CD4-positive, alpha-beta memory T cell (primary cell): ENCODE measurements at regions not wholly inside any gene's neighbourhood (a gene's known extent, or its start where the extent isn't known, plus 50 kb on each side); places are given as distances from the start of the nearest gene placed in this dataset.

ENCODE experiments used
- CTCF ChIA-PET: fragments of 350-600 bp; sonication (Branson Sonifier 250); formaldehyde crosslinking; loops from one replicate; lab custom pipeline; 2021; ENCODE audit warnings: inconsistent platforms; ENCODE audit not compliant: partially characterized antibody; lab: Charles Lee
- POLR2A ChIA-PET: fragments of 350-600 bp; sonication (Branson Sonifier 250); formaldehyde crosslinking; loops from one replicate; lab custom pipeline; 2021; ENCODE audit not compliant: partially characterized antibody; lab: Charles Lee
- DNase-seq, 5 donors: peaks; one replicate each; pipeline versions ENCODE4 v3.0.0 to v3.0.0-alpha.2; 2020 to 2022; ENCODE audit warnings: mixed read lengths in 1 of 5
- H3K27ac ChIP-seq: one replicate; pipeline ENCODE4 v1.7.0; 2013; ENCODE audit warnings: low read depth, low read length
- H3K27me3 ChIP-seq: 2 replicates; pipeline ENCODE4 v1.7.0; 2013; ENCODE audit warnings: mild to moderate bottlenecking, low read length, moderate library complexity; ENCODE audit not compliant: insufficient read depth
- H3K36me3 ChIP-seq: 2 replicates; pipeline ENCODE4 v1.7.0; 2013; ENCODE audit warnings: mild to moderate bottlenecking, low read length, moderate library complexity; ENCODE audit not compliant: insufficient read depth
- H3K4me1 ChIP-seq: 2 replicates; pipeline ENCODE4 v1.7.0; 2013; ENCODE audit warnings: mild to moderate bottlenecking, low read length, moderate library complexity; ENCODE audit not compliant: insufficient read depth
- H3K4me3 ChIP-seq, 2 donors: one replicate each; pipeline ENCODE4 v1.7.0; 2013; ENCODE audit warnings: low read length in 2 of 2, mild to moderate bottlenecking in 1 of 2
- H3K9me3 ChIP-seq, 2 donors: one replicate each; pipeline ENCODE4 v1.7.0; 2013; ENCODE audit warnings: low read length in 2 of 2, control low read depth in 1 of 2; ENCODE audit not compliant: control insufficient read depth in 1 of 2
- H3K27ac Mint-ChIP-seq, 7 donors: one replicate each; pipeline ENCODE4 v1.8.0; 2020 to 2021; ENCODE audit warnings: mixed read lengths in 7 of 7, mild to moderate bottlenecking in 6 of 7, inconsistent platforms in 3 of 7, moderate library complexity in 3 of 7
- H3K27me3 Mint-ChIP-seq, 2 donors: one replicate each; pipeline ENCODE4 v1.8.0; 2020 to 2021; ENCODE audit warnings: mixed read lengths in 2 of 2
- H3K36me3 Mint-ChIP-seq, 2 donors: one replicate each; pipeline ENCODE4 v1.8.0; 2020 to 2021; ENCODE audit warnings: mixed read lengths in 2 of 2, inconsistent platforms in 1 of 2, mild to moderate bottlenecking in 1 of 2
- H3K4me1 Mint-ChIP-seq, 4 donors: one replicate each; pipeline ENCODE4 v1.8.0; 2020 to 2021; ENCODE audit warnings: mixed read lengths in 4 of 4, mild to moderate bottlenecking in 1 of 4
- H3K4me3 Mint-ChIP-seq, 8 donors: one replicate each; pipeline ENCODE4 v1.8.0; 2020 to 2021; ENCODE audit warnings: mixed read lengths in 8 of 8, mild to moderate bottlenecking in 7 of 8, moderate library complexity in 6 of 8, inconsistent platforms in 3 of 8
- H3K9me3 Mint-ChIP-seq, 8 donors: one replicate each; pipeline ENCODE4 v1.8.0; 2020 to 2021; ENCODE audit warnings: mixed read lengths in 8 of 8, mild to moderate bottlenecking in 5 of 8, inconsistent platforms in 3 of 8, moderate library complexity in 1 of 8
- intact Hi-C: fragments of 100-400 bp; cut with micrococcal nuclease; formaldehyde crosslinking; loops from one replicate; pipeline ENCODE4 v1.15.1; 2023

DNA sequence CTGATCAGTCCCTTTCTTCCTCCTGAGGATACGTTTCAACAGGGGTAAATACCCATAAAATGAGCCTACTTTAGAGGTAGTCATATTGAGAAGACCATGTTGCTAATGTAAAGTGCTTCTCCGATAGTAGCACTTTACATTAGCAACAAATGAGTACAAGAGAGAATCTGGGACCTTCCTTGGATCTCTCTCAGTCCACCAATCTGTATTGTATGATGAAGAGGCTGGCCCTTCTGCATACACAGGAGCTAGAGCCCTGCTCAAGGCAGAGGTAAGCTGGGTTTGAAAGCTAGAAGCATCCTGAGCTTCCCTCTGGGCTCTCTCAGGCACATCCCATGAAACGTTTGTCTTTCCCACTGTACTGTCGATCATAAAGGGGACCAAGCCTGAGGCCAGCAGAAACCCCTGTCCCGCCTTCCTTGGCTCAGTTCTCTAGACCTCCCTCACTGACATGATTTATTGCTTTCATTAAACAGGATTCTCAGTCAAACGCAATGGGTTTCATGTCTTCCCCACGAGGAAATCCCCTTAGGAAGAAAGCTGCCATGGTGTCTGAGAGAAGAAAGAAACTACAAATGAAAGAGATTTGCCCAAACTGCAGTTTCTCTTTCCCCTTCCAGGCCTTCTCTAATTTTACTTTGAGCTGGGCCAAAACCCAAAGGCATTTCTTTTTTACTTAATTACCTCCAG lies 62.8 kb upstream of the BCAR3 start:
- intact Hi-C loops, result no loop called here
- H3K4me1 Mint-ChIP-seq, result no peaks in the 10 kb centered on the region
- POLR2A ChIA-PET, result no interaction called here

GRCh38 chr1:93743465-93743864 lies 61.8 kb upstream of the BCAR3 start:
- H3K4me1 ChIP-seq, result no peaks in the 10 kb centered on the region
- Mint-ChIP-seq H3K27me3 (peaks cover 2% of the 10 kb centered on the region in 2 donors), H3K36me3 (no peaks in the 10 kb centered on the region), H3K4me1 (no peaks in the 10 kb centered on the region), H3K27ac (no peak overlapping the region), H3K9me3 (peaks cover 0 to 9% (median 4%) of the 10 kb centered on the region in 8 donors), H3K4me3 (no peak overlapping the region)
- no peaks in the 10 kb centered on the region for H3K36me3 ChIP-seq
- H3K27ac ChIP-seq, result no peak overlapping the region
- no peaks in the 10 kb centered on the region for H3K27me3 ChIP-seq
- no peak for DNase-seq
- CTCF ChIA-PET, result no interaction called here
- H3K4me3 ChIP-seq, result no peak overlapping the region
- POLR2A ChIA-PET, result no interaction called here
- H3K9me3 ChIP-seq, result no peaks in the 10 kb centered on the region
- intact Hi-C loops, result no loop called here

More for the DNA sequence above, 62.8 kb upstream of the BCAR3 start:
- H3K4me1 ChIP-seq, result no peaks in the 10 kb centered on the region
- no peaks in the 10 kb centered on the region for H3K27me3 ChIP-seq
- no peaks in the 10 kb centered on the region for H3K9me3 ChIP-seq
- no peaks in the 10 kb centered on the region for H3K36me3 ChIP-seq
- no peak overlapping the region for H3K4me3 ChIP-seq
- DNase-seq, result no peak
- no peak overlapping the region for H3K4me3 Mint-ChIP-seq
- H3K27ac Mint-ChIP-seq, result no peak overlapping the region
- H3K27ac ChIP-seq, result no peak overlapping the region
- CTCF ChIA-PET, result interaction anchor here (1.4 kb wide), 1 partner anchor 10 kb away, joined by 3 read pairs; no protein-coding TSS in a partner anchor
- H3K36me3 Mint-ChIP-seq, result no peaks in the 10 kb centered on the region
- H3K9me3 Mint-ChIP-seq, result peaks cover 0 to 9% (median 4%) of the 10 kb centered on the region in 8 donors
- H3K27me3 Mint-ChIP-seq, result peaks cover 2% of the 10 kb centered on the region in 2 donors

DNA sequence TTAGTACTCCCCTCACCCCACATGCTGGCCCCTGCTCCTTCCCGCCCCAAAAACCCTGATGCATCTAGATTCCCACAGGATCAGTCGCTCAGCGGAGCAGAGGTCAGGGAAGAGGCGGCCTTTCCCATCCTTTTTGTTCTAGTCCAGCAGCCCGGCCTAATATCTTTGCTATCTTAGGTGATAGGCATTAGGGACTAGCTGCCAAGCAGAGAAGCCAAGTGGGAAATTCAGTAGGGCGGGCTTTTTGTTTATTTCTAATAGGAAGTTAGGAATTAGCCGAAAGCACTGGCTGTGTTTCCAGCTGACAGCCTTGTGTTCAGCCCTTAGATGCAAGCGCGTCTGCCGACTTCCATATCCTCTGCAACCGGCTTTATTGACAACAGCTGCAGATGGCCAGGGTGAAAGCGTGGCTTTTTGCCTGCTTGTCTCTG lies 59.0 kb upstream of the BCAR3 start:
- H3K4me3 ChIP-seq, result no peak overlapping the region
- intact Hi-C loops, result no loop called here
- H3K27ac ChIP-seq, result no peak overlapping the region
- H3K4me1 Mint-ChIP-seq, result no peaks in the 10 kb centered on the region
- DNase-seq, result no peak
- CTCF ChIA-PET, result interaction anchor here (0.6 kb wide), 1 partner anchor 1522 kb away, joined by 4 read pairs; no protein-coding TSS in a partner anchor
- no peak overlapping the region for H3K27ac Mint-ChIP-seq
- POLR2A ChIA-PET, result no interaction called here
- no peaks in the 10 kb centered on the region for H3K4me1 ChIP-seq
- H3K36me3 ChIP-seq, result no peaks in the 10 kb centered on the region
- no peaks in the 10 kb centered on the region for H3K9me3 Mint-ChIP-seq
- H3K9me3 ChIP-seq, result no peaks in the 10 kb centered on the region
- H3K27me3 ChIP-seq, result no peaks in the 10 kb centered on the region
- H3K4me3 Mint-ChIP-seq, result no peak overlapping the region
- no peaks in the 10 kb centered on the region for H3K27me3 Mint-ChIP-seq
- no peaks in the 10 kb centered on the region for H3K36me3 Mint-ChIP-seq

- no peaks in the 10 kb centered on the region for H3K27me3 Mint-ChIP-seq
- CTCF ChIA-PET, result interaction anchor here (0.6 kb wide), 1 partner anchor 1521 kb away, joined by 4 read pairs; no protein-coding TSS in a partner anchor
- no peak for DNase-seq
- H3K27me3 ChIP-seq, result no peaks in the 10 kb centered on the region
- no peak overlapping the region for H3K4me3 Mint-ChIP-seq
- no peaks in the 10 kb centered on the region for H3K36me3 Mint-ChIP-seq
- H3K4me1 Mint-ChIP-seq, result no peaks in the 10 kb centered on the region
- H3K4me3 ChIP-seq, result no peak overlapping the region
- intact Hi-C loops, result no loop called here
- H3K9me3 Mint-ChIP-seq, result no peaks in the 10 kb centered on the region
- no peak overlapping the region for H3K27ac Mint-ChIP-seq
- POLR2A ChIA-PET, result no interaction called here
- H3K4me1 ChIP-seq, result no peaks in the 10 kb centered on the region
- H3K36me3 ChIP-seq, result no peaks in the 10 kb centered on the region
- no peaks in the 10 kb centered on the region for H3K9me3 ChIP-seq
- no peak overlapping the region for H3K27ac ChIP-seq
Measured at GRCh38 chr1:93740157-93740556, 58.5 kb upstream of the BCAR3 start.

GRCh38 chr1:93739472-93739871 lies 57.8 kb upstream of the BCAR3 start:
- POLR2A ChIA-PET, result no interaction called here

GRCh38 chr1:93738926-93739325 lies 57.3 kb upstream of the BCAR3 start:
- Mint-ChIP-seq H3K4me3 (no peak overlapping the region), H3K27me3 (no peaks in the 10 kb centered on the region), H3K27ac (no peak overlapping the region), H3K4me1 (no peaks in the 10 kb centered on the region), H3K36me3 (no peaks in the 10 kb centered on the region), H3K9me3 (no peaks in the 10 kb centered on the region)
- Histone ChIP-seq H3K27me3 (no peaks in the 10 kb centered on the region), H3K36me3 (no peaks in the 10 kb centered on the region), H3K4me3 (no peak overlapping the region), H3K27ac (no peak overlapping the region), H3K4me1 (no peaks in the 10 kb centered on the region), H3K9me3 (no peaks in the 10 kb centered on the region)
- ChIA-PET POLR2A (no interaction called here), CTCF (no interaction called here)
- no peak for DNase-seq
- intact Hi-C loops, result no loop called here

More at GRCh38 chr1:93739472-93739871, 57.8 kb upstream of the BCAR3 start:
- Mint-ChIP-seq H3K4me1 (no peaks in the 10 kb centered on the region), H3K27ac (no peak overlapping the region), H3K4me3 (no peak overlapping the region), H3K27me3 (no peaks in the 10 kb centered on the region), H3K36me3 (no peaks in the 10 kb centered on the region), H3K9me3 (no peaks in the 10 kb centered on the region)
- intact Hi-C loops, result no loop called here
- no peaks in the 10 kb centered on the region for H3K9me3 ChIP-seq
- no peak overlapping the region for H3K27ac ChIP-seq
- no peak for DNase-seq
- CTCF ChIA-PET, result no interaction called here
- H3K36me3 ChIP-seq, result no peaks in the 10 kb centered on the region
- H3K4me3 ChIP-seq, result no peak overlapping the region
- H3K4me1 ChIP-seq, result no peaks in the 10 kb centered on the region
- H3K27me3 ChIP-seq, result no peaks in the 10 kb centered on the region

DNA sequence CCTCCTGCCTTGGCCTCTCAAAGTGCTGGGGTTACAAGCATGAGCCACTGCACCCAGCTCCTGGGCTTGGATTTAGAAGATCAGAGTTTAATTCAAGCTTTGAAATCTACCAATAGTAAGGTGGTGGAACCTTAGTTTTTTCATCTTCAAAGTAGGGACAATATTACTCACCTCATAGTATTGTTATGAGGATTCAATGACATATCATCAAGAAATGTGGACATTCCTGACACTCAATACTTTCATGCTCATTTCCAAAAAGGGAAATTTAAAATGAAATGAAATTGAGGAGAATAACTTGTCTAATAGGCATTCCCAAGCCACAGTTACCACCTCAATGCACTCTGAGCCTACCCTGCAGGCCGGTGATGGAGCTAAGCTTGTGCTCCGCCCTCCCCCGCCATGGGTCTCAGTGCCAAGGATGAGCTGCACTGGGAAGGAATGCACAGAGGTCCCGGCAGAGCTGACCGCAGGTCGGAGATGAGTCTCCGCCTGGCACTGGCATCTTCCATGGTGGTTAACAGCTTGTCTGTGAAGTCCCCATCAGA lies 56.5 kb upstream of the BCAR3 start:
- intact Hi-C loops, result no loop called here
- Histone ChIP-seq H3K27me3 (no peaks in the 10 kb centered on the region), H3K4me1 (no peaks in the 10 kb centered on the region), H3K4me3 (no peak overlapping the region), H3K36me3 (no peaks in the 10 kb centered on the region), H3K9me3 (no peaks in the 10 kb centered on the region), H3K27ac (no peak overlapping the region)
- CTCF ChIA-PET, result no interaction called here
- no peaks in the 10 kb centered on the region for H3K36me3 Mint-ChIP-seq
- no peak overlapping the region for H3K27ac Mint-ChIP-seq
- no peaks in the 10 kb centered on the region for H3K27me3 Mint-ChIP-seq
- no peak for DNase-seq
- POLR2A ChIA-PET, result no interaction called here
- no peaks in the 10 kb centered on the region for H3K9me3 Mint-ChIP-seq
- no peak overlapping the region for H3K4me3 Mint-ChIP-seq
- no peaks in the 10 kb centered on the region for H3K4me1 Mint-ChIP-seq
